Tibial nerve (tissue), 4 donors: ENCODE measurements at regions not wholly inside any gene's neighbourhood (a gene's known extent, or its start where the extent isn't known, plus 50 kb on each side); places are given as distances from the start of the nearest gene placed in this dataset.

Experiments used
- DNase-seq, 2 donors: peaks; one replicate each; pipeline ENCODE4 v3.0.0-alpha.2; 2019; ENCODE audit warnings: low spot score in 2 of 2
- H3K27ac ChIP-seq, 4 donors: fragments of 200-600 bp; sonication (generic) in 3 of 4; one replicate each; pipeline ENCODE4 v1.5.1; 2017 to 2019; ENCODE audit warnings: mild to moderate bottlenecking in 1 of 4
- H3K27me3 ChIP-seq, 2 donors: fragments of 200-600 bp; sonication (generic) in 1 of 2; one replicate each; pipeline versions ENCODE4 v1.5.1 to v1.6.0; 2017 to 2019
- H3K36me3 ChIP-seq, 3 donors: fragments of 200-600 bp; sonication (generic); one replicate each; pipeline ENCODE4 v1.5.1; 2018 to 2019
- H3K4me1 ChIP-seq, 4 donors: fragments of 200-600 bp; sonication (generic) in 3 of 4; one replicate each; pipeline ENCODE4 v1.5.1; 2017 to 2019
- H3K4me3 ChIP-seq, 4 donors: fragments of 200-600 bp; sonication (generic) in 3 of 4; one replicate each; pipeline ENCODE4 v1.5.1; 2017 to 2019; ENCODE audit warnings: mild to moderate bottlenecking in 1 of 4, moderate library complexity in 1 of 4
- H3K9me3 ChIP-seq, 4 donors: fragments of 200-600 bp; sonication (generic) in 3 of 4; one replicate each; pipeline ENCODE4 v1.5.1; 2017 to 2019
- EP300 ChIP-seq, 2 donors: sonication (generic); formaldehyde crosslinking; IDR thresholded peaks; one replicate each; pipeline ENCODE4 v1.6.1; 2017; ENCODE audit warnings: antibody characterized with exemption in 2 of 2, mild to moderate bottlenecking in 1 of 2
- POLR2A ChIP-seq, 2 donors: fragments of 450-650 bp; IDR thresholded peaks; one replicate each; pipeline ENCODE4 v1.6.1; 2017; ENCODE audit warnings: antibody characterized with exemption in 2 of 2, mild to moderate bottlenecking in 2 of 2, moderate library complexity in 2 of 2
- WGBS, 2 donors: methylation state at CpG; one replicate each; pipeline ENCODE4 v1.1.5; 2018; 5-methylcytosine and 5-hydroxymethylcytosine counted together
- TF ChIP-seq, protein P1 (sequence below), 5 experiments: fragments of 200-600 bp in 3 of 5; fragments of 450-650 bp in 2 of 5; sonication (generic) in 3 of 5; IDR thresholded peaks; one replicate each; pipeline ENCODE4 v1.5.1; 2016 to 2019; ENCODE audit warnings: antibody characterized with exemption in 5 of 5, mild to moderate bottlenecking in 3 of 5, moderate library complexity in 2 of 5

DNA sequence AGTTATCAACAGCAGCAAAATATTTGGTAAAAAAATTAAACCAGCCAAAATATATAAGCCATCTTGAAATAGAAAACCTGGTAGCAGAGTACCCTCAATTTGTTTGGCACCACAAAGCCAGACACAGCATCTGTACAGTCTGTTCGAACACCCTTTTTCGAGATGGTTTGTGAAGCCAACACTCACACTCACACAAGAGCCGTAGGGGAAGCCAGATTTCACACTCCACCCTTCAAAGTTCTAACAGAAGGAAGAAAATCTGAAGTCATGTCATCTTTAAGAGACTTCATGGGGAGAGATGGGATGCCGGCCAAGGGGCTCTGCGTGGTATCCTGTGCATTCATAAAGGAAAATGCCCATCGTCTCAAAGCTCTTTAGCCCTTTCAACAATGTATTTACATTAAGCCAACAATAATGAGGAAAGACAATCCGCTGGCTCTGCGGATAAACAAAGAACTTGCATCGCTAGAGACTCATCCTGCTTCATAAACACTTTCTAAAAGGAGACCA, 451.5 kb upstream of the CHST9 start:
- no peak for TF ChIP-seq EP300 (IDR thresholded peaks at IDR 0.05)
- no peak for TF ChIP-seq POLR2A (IDR thresholded peaks at IDR 0.05)
- TF ChIP-seq, protein P1, sequence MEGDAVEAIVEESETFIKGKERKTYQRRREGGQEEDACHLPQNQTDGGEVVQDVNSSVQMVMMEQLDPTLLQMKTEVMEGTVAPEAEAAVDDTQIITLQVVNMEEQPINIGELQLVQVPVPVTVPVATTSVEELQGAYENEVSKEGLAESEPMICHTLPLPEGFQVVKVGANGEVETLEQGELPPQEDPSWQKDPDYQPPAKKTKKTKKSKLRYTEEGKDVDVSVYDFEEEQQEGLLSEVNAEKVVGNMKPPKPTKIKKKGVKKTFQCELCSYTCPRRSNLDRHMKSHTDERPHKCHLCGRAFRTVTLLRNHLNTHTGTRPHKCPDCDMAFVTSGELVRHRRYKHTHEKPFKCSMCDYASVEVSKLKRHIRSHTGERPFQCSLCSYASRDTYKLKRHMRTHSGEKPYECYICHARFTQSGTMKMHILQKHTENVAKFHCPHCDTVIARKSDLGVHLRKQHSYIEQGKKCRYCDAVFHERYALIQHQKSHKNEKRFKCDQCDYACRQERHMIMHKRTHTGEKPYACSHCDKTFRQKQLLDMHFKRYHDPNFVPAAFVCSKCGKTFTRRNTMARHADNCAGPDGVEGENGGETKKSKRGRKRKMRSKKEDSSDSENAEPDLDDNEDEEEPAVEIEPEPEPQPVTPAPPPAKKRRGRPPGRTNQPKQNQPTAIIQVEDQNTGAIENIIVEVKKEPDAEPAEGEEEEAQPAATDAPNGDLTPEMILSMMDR (IDR thresholded peaks at IDR 0.05): no peak
- H3K27ac ChIP-seq: no peak overlapping the region
- no peaks in the 10 kb centered on the region for H3K27me3 ChIP-seq
- H3K9me3 ChIP-seq: no peaks in the 10 kb centered on the region
- DNase-seq: no peak
- no peaks in the 10 kb centered on the region for H3K4me1 ChIP-seq
- no peaks in the 10 kb centered on the region for H3K36me3 ChIP-seq
- WGBS, 2 donors: 79 to 88% methylated on average over 9 of the region's 9 CpGs
- no peak overlapping the region for H3K4me3 ChIP-seq

DNA sequence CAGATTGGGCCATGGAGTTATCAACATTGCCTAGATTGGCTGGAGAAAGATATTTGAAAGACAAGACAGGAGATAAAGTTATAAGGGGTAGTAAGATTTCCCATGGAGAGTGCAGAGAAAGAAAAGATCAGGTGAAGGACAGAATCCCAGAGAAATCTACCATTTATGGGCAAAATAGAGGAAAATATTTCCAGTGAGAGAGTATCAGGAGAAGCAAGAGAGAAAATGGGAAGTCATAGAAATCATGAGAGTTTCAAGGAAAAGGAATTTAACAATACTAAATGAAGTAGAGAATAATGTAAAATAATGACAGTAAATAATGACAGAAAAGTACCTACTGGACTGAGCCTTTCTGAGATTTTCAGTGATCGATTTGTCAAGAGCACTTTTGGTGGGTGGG, 447.6 kb upstream of the CHST9 start:
- H3K9me3 ChIP-seq: no peaks in the 10 kb centered on the region
- 92 to 94% methylated on average over 1 of the region's 1 CpG for WGBS, 2 donors
- H3K4me3 ChIP-seq: no peak overlapping the region
- no peak for DNase-seq
- no peaks in the 10 kb centered on the region for H3K36me3 ChIP-seq
- no peaks in the 10 kb centered on the region for H3K4me1 ChIP-seq
- TF ChIP-seq EP300 (IDR thresholded peaks at IDR 0.05) (no peak), POLR2A (IDR thresholded peaks at IDR 0.05) (no peak)
- TF ChIP-seq, protein P1 (IDR thresholded peaks at IDR 0.05): no peak
- no peak overlapping the region for H3K27ac ChIP-seq
- H3K27me3 ChIP-seq: no peaks in the 10 kb centered on the region

DNA sequence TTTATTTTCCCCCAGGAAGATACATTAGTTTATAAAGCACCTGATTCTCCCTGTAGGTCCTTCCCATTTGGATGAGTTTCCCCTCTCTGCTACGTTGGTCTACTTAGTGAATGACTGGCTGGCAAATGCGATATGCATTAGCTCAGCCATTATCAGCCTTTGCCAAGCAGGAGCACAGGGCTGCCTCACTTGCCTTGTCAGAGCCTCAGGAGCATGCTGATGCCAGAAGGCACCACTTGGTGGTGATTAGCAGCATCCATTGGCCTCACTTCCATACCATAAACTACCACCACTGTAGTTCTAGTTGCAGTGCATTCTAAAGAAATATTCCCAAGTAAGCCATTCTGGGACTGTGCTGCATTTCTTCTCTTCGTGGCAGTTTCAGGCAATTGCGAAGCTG, 442.8 kb upstream of the CHST9 start:
- Histone ChIP-seq H3K27ac (no peak overlapping the region), H3K4me3 (no peak overlapping the region), H3K4me1 (no peaks in the 10 kb centered on the region), H3K27me3 (no peaks in the 10 kb centered on the region), H3K9me3 (no peaks in the 10 kb centered on the region), H3K36me3 (no peaks in the 10 kb centered on the region)
- TF ChIP-seq, protein P1 (IDR thresholded peaks at IDR 0.05): no peak
- TF ChIP-seq EP300 (IDR thresholded peaks at IDR 0.05): no peak
- no peak for TF ChIP-seq POLR2A (IDR thresholded peaks at IDR 0.05)
- no peak for DNase-seq
- 75 to 78% methylated on average over 4 of the region's 4 CpGs for WGBS, 2 donors

DNA sequence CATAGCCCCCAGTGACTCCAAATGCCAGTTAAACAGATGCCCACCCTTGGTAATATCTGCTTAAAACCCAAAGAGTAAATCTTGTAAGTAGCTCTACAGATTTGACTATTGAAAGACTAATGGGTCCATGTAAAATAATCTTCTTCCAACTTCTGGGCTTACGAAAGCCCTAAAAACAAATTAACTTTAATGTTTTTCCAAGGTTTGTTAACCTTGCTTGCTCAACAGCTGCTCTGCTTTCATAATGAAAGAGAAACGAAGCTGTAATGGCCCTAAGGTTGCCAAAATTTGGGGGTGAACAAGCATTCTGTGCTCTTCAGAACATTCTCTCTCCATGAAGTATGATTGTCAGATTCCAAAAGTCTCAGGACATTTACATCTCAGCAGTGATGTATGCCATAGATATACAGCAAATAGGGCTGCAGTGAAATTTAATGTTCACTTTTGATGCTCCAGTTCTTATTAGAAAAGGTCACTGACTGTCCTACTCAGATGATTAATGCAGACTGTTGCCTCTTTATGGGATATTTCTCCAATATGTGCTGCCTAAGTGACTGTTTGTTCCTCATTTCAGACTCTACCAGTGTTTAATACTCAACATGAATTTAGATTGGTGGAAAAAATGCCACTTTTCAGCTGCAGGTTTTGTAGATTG, 436.3 kb upstream of the CHST9 start:
- no peaks in the 10 kb centered on the region for H3K27me3 ChIP-seq
- no peaks in the 10 kb centered on the region for H3K4me1 ChIP-seq
- H3K4me3 ChIP-seq: no peak overlapping the region
- H3K36me3 ChIP-seq: no peaks in the 10 kb centered on the region
- H3K27ac ChIP-seq: no peak overlapping the region
- no peak for TF ChIP-seq EP300 (IDR thresholded peaks at IDR 0.05)
- no peak for DNase-seq
- no peaks in the 10 kb centered on the region for H3K9me3 ChIP-seq
- 48 to 54% methylated on average over 2 of the region's 2 CpGs for WGBS, 2 donors

DNA sequence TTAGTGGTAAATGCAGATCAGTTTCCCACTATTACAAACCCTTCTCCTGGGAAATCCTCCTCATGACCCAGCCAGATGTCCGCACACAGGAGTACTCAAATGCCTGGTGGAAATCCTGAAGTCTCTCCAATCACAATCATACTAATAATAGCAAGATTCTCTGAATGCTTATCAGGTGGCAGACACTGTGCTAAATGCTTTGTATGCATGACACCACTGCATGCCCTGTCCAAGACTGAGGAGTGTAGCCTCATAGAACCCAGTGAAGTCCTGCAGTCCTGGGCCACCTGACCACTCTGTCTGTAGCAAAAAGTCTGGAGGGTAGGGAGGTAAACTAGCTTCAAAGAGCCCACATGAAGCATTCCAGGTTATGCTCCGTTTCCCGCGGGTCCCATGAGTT, 434.8 kb upstream of the CHST9 start:
- H3K36me3 ChIP-seq: no peaks in the 10 kb centered on the region
- TF ChIP-seq, protein P1 (IDR thresholded peaks at IDR 0.05): no peak
- no peak for TF ChIP-seq EP300 (IDR thresholded peaks at IDR 0.05)
- no peak for TF ChIP-seq POLR2A (IDR thresholded peaks at IDR 0.05)
- H3K27ac ChIP-seq: no peak overlapping the region
- no peaks in the 10 kb centered on the region for H3K4me1 ChIP-seq
- H3K9me3 ChIP-seq: no peaks in the 10 kb centered on the region
- WGBS, 2 donors: 96% methylated on average over 4 of the region's 4 CpGs
- H3K4me3 ChIP-seq: no peak overlapping the region
- H3K27me3 ChIP-seq: no peaks in the 10 kb centered on the region
- DNase-seq: no peak
